ENCODE measurements at regions not wholly inside any gene's neighbourhood (a gene's known extent, or its start where the extent isn't known, plus 50 kb on each side); places are given as distances from the start of the nearest gene placed in this dataset.

GRCh38 chr10:36771725-36772124 is 353.7 kb upstream of the ANKRD30A start:
- no peak for TF ChIP-seq CTCF (IDR thresholded peaks at IDR 0.05; ENCODE audit: insufficient read depth, low read depth, low read length)
- no peak for TF ChIP-seq EZH2 (IDR thresholded peaks at IDR 0.05; ENCODE audit: insufficient read depth, low read length)

Measured in astrocyte (in vitro differentiated cells and primary cell).